Brain pericyte (primary cell): ENCODE measurements at regions not wholly inside any gene's neighbourhood (a gene's known extent, or its start where the extent isn't known, plus 50 kb on each side); places are given as distances from the start of the nearest gene placed in this dataset.
"Not testable (repeated sequence)": the region's sequence is repeated elsewhere in the genome, so short reads cannot be mapped to it uniquely, and the experiment has no call there.

Source experiments
- DNase-seq: peaks from one replicate; pipeline ENCODE4 v3.0.0-alpha.2; 2012; ENCODE audit warnings: low read depth, low spot score

GRCh38 chr22:48780597-48781277 is 1046.9 kb downstream of the BRD1 start:
- no peak for DNase-seq

DNA sequence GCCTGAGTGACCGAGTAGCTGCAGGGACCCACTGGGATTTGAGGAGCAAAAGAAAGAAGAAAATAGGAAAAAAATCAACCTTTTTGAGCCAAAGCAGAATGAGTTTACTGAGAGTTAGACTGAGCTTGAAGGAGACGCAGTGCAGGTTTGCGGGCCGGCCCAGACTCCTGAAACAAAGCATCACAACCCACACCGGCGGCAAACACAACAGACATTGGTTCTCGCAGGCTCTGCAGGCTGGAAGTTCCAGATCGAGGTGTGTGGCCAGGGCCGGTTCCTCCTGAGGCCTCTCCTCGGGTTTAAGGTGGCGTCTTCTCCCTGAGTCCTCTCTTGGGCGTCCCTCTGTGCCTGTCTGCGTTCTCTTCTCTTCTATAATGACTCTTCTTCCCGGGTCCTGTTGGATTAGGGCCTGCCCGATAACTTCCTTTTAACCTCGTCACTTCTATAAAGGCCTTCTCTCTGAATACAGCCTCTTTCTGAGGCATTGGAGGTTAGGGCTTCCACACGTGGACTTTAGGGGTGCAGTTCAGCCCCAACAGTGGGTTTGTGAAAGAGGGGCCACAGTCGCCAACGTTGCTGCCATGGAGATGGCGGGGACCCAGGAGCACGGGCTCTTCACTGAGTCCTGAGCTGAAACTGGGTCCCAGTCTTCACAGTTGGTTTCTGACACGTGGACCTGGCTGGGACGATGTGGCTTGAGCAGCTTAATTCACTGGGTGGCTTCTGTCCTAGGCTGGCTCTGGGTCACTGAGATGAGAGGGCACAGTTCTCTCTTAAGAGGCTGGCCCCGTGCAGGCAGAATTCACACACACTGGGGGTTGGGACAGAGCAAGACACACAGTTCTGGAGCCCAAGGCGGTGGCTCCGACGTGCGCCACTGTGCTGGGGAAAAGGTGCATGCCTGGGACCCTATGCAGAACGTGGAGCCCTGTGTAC is 1047.7 kb downstream of the BRD1 start:
- no peak for DNase-seq

- no peak for DNase-seq
Measured at GRCh38 chr22:48779211-48779643, 1048.4 kb downstream of the BRD1 start.

- DNase-seq = no peak
Measured at GRCh38 chr22:48778308-48779195, 1049.1 kb downstream of the BRD1 start.

DNA sequence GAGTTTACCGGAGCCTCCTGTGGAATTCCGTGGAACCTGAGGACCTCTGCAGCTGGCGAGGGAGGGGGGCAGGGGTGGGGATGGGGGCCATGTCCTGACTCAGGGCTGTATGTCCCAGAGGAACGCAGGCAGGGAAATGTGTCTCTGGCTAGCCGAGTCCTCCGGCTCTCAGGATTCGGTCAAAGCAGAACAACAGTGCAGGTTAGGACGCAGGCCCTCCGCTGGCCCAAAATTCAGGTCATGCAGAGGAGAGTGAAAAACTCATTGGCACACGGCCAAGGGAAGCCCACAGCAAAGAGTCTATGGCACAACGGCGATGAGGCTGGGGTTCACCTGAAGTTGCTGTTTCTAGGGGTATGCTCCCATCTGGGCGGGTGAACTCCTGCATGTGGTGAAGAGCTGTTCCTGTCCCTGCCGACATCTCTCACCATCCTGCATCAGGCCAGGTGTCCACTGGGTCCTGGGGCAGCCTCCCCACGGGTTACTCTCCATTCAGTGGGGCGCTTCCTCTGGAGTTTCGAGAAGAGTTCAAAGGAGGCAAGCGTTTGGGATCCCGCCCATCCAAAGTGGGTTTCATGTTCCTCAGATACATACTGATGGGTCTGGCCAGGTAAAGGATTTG is 1055.3 kb downstream of the BRD1 start:
- no peak for DNase-seq

DNA sequence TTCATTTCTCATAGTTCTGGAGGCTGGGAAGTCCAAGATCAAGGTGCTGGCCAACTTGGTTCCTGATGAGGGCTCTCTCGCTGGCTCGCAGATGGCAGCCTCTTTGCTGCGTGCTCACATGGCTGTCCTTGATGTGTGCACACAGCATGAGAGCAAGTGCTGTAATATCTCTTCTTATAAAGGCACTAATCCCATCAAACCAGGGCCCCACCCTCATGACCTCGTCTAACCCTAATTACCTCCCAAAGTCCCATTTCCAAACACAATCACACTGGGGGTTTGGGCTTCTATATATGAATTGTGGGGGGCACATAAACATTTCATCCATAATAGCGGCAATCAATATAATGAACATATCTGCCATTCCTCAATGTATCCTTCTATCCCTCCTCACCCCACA is 1062.1 kb downstream of the BRD1 start:
- no peak for DNase-seq

DNA sequence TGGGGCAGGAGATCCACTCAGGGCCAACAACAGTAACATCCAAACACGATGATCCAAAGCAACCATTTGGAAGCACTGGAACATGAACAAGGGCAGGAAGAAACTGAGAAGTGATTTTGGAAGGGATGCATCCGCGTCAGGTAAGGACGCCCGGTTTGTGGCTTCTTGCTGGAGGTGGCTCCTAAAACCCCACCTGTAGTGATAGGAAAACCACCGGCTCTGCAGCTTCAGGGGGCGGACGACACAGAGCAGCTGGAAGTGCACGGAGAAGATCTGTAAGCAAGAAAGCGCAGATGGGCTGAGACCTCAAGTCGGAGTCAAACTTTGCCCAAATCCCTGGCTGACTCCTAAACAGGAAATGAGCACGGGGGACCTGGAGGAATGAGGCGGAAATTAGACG is 1066.1 kb downstream of the BRD1 start:
- DNase-seq = no peak

DNA sequence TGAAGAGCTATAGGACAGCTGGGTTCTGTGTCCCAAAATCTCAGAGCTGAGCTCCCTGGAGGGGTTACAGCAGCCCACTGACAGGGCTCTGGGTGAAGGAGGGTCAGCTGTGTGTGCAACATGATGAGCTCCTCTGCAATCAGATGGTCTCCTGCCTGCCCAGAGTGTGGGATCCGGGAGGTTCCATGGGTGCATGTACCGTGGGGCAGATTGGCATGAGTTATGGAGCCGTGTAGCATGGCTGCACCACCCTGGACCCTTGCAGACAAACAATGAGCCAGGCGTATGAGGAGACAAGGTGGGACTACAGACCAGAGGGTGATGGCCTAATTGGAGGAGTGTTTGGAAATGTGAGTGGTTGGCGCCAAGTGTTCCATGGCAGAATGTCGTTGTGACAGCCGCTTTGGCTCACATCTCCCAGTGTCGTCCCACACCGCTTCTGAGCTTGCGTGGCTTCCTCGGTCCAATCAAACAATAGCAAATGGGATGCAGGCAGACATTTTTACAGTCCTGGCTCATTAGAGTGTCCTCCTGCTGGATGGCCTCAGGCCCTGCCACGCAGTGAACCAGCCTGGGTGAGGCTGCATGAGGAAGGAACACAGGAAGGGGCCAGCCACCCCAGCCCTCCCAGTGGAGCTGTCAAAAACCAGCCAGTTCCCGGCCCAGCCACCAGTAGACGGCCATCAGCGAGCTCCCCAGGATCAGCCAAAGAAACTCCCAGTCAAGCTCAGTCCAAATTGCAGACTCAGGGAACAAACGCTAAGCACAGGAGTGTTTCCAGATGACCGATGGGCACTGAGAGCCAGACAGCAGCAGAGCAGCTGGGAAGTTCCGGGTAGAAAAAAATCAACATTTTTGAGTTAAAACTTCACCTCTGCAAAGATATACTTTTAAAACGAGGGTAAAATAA is 1066.9 kb downstream of the BRD1 start:
- no peak for DNase-seq

- no peak for DNase-seq
Measured at GRCh38 chr22:48758881-48759875, 1068.5 kb downstream of the BRD1 start.

GRCh38 chr22:48757985-48758561 is 1069.6 kb downstream of the BRD1 start:
- no peak for DNase-seq

GRCh38 chr22:48757581-48757980 is 1070.1 kb downstream of the BRD1 start:
- no peak for DNase-seq

GRCh38 chr22:48757135-48757534 is 1070.5 kb downstream of the BRD1 start:
- not testable (repeated sequence) for DNase-seq

GRCh38 chr22:48756146-48757111 is 1071.2 kb downstream of the BRD1 start:
- DNase-seq = no peak

DNA sequence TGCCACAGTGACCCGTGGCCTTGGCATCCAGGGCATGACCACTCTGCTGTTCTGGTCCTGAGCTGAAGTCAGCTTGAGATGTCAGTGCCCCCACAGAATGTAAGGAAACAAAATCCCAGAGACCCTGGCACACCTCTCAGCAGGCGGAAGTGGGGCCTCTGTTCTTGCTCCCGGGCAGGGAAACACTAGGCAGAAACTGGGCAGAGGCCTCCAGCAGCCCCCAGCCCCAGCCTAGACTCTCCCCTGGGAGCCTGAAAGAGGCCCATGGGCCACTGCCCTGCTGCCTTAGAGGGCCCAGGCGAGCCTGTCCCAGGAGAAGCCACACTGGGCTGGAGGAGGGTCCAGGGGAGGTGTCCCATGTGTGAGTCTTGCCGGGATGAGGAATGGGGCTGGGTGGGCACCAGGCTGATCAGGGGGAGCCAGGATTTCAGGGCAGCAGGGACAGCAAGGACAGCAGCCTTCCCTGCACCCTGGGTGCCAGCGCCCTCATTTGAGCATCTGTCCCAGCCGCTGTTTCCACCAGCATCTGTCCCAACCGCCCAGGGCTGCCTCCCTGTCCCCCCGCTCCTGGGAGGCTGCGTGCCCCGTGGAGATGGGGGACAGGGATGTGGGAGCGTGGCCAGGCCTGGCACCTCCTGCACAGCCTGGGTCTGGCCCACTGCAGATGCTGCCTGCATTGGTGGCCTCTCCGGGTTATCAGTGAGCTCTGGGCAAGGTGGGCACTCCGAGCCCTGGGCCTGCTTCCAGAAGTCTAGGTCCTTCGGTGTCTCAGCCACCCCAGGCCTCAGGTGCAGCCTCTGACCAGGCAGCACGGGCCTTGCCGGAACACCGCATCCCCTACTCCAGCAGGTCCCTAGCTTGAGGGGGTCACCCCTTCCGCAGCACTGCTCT is 1072.4 kb downstream of the BRD1 start:
- DNase-seq = no peak

GRCh38 chr22:48754611-48755058 is 1073.0 kb downstream of the BRD1 start:
- no peak for DNase-seq

DNA sequence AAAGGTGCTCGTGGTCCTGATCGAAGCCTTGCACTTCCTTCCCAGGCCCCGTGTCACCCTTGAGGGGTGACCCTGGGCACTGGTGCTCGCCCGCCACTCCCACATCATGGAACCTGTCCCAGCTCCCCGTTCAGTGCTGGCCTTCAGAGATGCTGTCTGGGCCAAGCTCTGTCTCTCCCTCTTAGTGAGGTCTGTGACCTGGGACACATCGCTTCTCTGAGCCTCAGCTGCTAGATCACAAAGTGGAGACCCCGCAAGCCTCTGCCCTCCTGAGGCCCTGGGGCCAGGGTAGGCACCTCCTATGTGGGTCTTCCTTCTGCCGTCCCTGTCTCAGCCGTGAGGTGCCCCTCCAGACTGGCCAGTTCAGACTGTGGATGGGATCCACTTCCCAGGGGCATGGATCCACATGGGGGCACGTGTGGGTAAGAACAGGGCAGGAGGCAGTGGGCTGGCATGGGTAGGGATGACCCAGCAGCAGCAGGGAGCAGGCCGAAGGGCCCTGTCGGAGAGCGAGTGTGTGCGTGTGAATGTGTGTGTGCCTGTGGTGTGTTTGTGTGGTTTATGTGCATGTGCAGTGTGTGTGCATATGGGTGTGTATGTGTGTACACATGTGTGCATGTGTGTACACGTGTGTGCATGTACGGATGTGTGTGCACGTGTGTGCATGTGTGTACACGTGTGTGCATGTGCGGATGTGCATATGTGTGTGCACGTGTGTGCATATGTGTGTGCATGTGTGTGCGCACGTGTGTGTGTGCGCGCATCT is 1073.7 kb downstream of the BRD1 start:
- no peak for DNase-seq
